Upper lobe of left lung (tissue), 6 donors: ENCODE measurements at regions not wholly inside any gene's neighbourhood (a gene's known extent, or its start where the extent isn't known, plus 50 kb on each side); places are given as distances from the start of the nearest gene placed in this dataset.

ENCODE experiments used
- ATAC-seq, 2 donors: fragments of 200-7000 bp; cut with Tn5 transposase; one replicate each; pipeline ENCODE4 v1.9.1; 2022; ENCODE audit warnings: mild to moderate bottlenecking in 2 of 2, moderate library complexity in 2 of 2; ENCODE audit not compliant: low FRiP score in 2 of 2
- DNase-seq, 2 donors: peaks; one replicate each; pipeline ENCODE4 v3.0.0-alpha.2; 2019 to 2020
- H3K27ac ChIP-seq, 4 donors: fragments of 200-600 bp; sonication (generic); one replicate each; pipeline ENCODE4 v1.5.1; 2016 to 2019
- H3K27me3 ChIP-seq, 4 donors: fragments of 200-600 bp; sonication (generic); one replicate each; pipeline ENCODE4 v1.5.1; 2017 to 2019
- H3K36me3 ChIP-seq, 4 donors: fragments of 200-600 bp; sonication (generic); one replicate each; pipeline ENCODE4 v1.5.1; 2016 to 2019
- H3K4me1 ChIP-seq, 4 donors: fragments of 200-600 bp; sonication (generic); one replicate each; pipeline ENCODE4 v1.5.1; 2018 to 2019
- H3K4me3 ChIP-seq, 4 donors: fragments of 200-600 bp; sonication (generic); one replicate each; pipeline ENCODE4 v1.5.1; 2017 to 2019; ENCODE audit warnings: mild to moderate bottlenecking in 2 of 4, moderate library complexity in 1 of 4
- H3K9me3 ChIP-seq, 4 donors: fragments of 200-600 bp; sonication (generic); one replicate each; pipeline ENCODE4 v1.5.1; 2018 to 2019
- EP300 ChIP-seq, 4 donors: sonication (generic); formaldehyde crosslinking; IDR thresholded peaks; one replicate each; pipeline ENCODE4 v1.5.1; 2017; ENCODE audit warnings: antibody characterized with exemption in 4 of 4, control low read depth in 2 of 4
- POLR2A ChIP-seq, 4 donors: fragments of 450-650 bp; IDR thresholded peaks; one replicate each; pipeline ENCODE4 v1.5.1; 2016 to 2017; ENCODE audit warnings: antibody characterized with exemption in 4 of 4, mild to moderate bottlenecking in 2 of 4
- POLR2AphosphoS5 ChIP-seq, 2 donors: sonication (generic); formaldehyde crosslinking; IDR thresholded peaks; one replicate each; pipeline ENCODE4 v1.5.1; 2017; ENCODE audit warnings: antibody characterized with exemption in 2 of 2
- WGBS, 2 donors: methylation state at CpG; one replicate each; pipeline ENCODE4 v1.1.5; 2017 to 2018; 5-methylcytosine and 5-hydroxymethylcytosine counted together
- TF ChIP-seq, protein P1 (sequence below), 6 experiments: fragments of 450-650 bp in 4 of 6; fragments of 200-600 bp in 2 of 6; sonication (generic) in 2 of 6; IDR thresholded peaks; one replicate each; pipeline ENCODE4 v1.5.1; 2016 to 2019; ENCODE audit warnings: antibody characterized with exemption in 6 of 6
- donor health status: DM: no; HTN: no; CAD: no; lungs with moderate emphysema.
- donor health status: DM: no; HTN: yes; CAD: no; lungs with severe emphysema.

DNA sequence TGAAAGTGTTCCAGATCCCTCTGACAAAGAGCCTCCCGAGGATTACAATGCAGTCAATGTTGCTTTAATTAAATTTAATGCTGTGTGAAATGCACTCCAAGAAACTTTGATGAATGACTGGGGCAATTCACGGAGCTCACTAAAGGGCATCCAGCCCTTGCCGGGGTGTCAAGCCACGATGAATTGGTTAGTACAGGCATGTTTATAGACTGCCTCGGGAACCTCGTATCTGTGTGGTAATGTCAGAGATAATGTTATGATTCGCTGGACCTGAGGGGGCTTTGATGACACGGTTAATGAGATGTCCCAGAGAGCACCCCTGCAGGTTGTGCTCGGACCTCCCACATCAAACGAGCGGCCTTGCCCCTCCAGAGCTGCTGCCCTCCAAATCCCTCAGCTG is 428.8 kb downstream of the NKX6-1 start:
- Histone ChIP-seq H3K4me3 (no peak overlapping the region), H3K36me3 (no peaks in the 10 kb centered on the region), H3K9me3 (no peaks in the 10 kb centered on the region), H3K4me1 (no peaks in the 10 kb centered on the region), H3K27me3 (no peaks in the 10 kb centered on the region), H3K27ac (no peak overlapping the region)
- no peak for DNase-seq
- ATAC-seq, result no peak
- TF ChIP-seq POLR2AphosphoS5 (IDR thresholded peaks at IDR 0.05), result no peak
- 52% methylated on average over 11 of the region's 11 CpGs for WGBS, 2 donors

DNA sequence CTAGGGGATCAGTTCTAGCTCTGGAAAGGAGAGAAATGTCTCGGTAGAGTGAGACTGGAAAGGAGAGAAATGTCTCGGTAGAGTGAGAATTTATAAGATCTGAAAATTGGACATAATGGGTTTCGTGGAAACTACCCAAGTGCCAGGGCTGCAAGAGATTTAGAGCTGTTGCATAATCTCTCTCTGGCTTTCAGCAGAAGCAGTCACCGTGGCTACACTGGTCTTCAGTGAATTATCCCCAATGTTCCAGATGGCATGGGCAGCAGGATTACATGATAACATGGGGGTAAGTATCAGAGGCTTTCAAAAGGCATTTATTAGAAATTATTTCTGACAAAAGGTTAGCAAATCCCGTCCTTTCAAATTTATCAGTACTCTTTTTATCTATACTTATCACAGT is 435.5 kb downstream of the NKX6-1 start:
- ATAC-seq (no peak), DNase-seq (no peak)
- WGBS, 2 donors, result 64 to 65% methylated on average over 5 of the region's 5 CpGs
- no peak overlapping the region for H3K27ac ChIP-seq
- no peak overlapping the region for H3K4me3 ChIP-seq
- no peaks in the 10 kb centered on the region for H3K9me3 ChIP-seq
- H3K36me3 ChIP-seq, result no peaks in the 10 kb centered on the region
- TF ChIP-seq, protein P1, sequence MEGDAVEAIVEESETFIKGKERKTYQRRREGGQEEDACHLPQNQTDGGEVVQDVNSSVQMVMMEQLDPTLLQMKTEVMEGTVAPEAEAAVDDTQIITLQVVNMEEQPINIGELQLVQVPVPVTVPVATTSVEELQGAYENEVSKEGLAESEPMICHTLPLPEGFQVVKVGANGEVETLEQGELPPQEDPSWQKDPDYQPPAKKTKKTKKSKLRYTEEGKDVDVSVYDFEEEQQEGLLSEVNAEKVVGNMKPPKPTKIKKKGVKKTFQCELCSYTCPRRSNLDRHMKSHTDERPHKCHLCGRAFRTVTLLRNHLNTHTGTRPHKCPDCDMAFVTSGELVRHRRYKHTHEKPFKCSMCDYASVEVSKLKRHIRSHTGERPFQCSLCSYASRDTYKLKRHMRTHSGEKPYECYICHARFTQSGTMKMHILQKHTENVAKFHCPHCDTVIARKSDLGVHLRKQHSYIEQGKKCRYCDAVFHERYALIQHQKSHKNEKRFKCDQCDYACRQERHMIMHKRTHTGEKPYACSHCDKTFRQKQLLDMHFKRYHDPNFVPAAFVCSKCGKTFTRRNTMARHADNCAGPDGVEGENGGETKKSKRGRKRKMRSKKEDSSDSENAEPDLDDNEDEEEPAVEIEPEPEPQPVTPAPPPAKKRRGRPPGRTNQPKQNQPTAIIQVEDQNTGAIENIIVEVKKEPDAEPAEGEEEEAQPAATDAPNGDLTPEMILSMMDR (IDR thresholded peaks at IDR 0.05), result no peak
- TF ChIP-seq POLR2AphosphoS5 (IDR thresholded peaks at IDR 0.05), result no peak
- no peak for TF ChIP-seq POLR2A (IDR thresholded peaks at IDR 0.05)
- no peak for TF ChIP-seq EP300 (IDR thresholded peaks at IDR 0.05)
- H3K4me1 ChIP-seq, result no peaks in the 10 kb centered on the region
- H3K27me3 ChIP-seq, result no peaks in the 10 kb centered on the region

DNA sequence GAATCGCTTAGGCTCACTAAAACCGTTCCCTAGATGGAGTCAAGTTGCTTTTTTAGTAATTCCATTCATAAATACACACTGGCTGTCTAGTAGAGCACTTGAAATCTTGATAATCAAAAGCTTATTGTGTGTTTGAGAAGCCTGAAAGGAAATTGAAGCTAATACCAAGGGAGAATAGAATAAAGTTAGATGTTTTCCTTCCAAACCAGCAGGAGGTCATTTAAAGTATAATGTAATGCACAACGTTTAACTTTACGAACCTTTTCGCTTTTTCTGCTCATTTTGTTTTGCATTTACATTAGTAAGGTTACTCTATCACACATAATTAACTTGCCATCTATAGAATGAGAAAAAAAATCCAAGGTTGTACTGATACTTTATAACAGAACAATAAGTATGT is 440.9 kb downstream of the NKX6-1 start:
- no peaks in the 10 kb centered on the region for H3K4me1 ChIP-seq
- ATAC-seq, result no peak

DNA sequence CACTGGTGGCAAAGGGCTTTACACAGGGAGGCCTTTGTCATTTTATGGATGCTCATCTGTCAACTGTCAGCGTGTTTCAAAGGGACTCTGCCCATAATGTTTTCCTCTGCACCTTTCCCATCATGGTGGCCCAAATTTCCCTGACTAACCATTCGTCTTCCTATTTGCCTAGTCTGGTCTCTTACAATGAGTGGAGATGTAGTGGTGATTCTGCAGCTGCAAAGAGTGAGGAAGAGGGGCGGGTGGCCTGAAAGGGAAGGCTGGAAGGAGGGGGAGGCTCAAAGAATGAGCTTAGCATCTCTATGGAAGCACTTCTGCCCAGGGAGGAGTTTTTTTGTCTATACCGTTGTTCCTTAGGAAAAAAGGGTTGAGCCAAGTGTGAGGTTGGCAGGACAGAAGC is 447.5 kb downstream of the NKX6-1 start:
- TF ChIP-seq EP300 (IDR thresholded peaks at IDR 0.05), result no peak
- TF ChIP-seq, protein P1 (IDR thresholded peaks at IDR 0.05), result no peak
- WGBS, 2 donors, result 71 to 74% methylated on average over 4 of the region's 4 CpGs
- no peak overlapping the region for H3K27ac ChIP-seq
- no peaks in the 10 kb centered on the region for H3K36me3 ChIP-seq
- no peaks in the 10 kb centered on the region for H3K9me3 ChIP-seq
- H3K4me1 ChIP-seq, result no peaks in the 10 kb centered on the region
- no peak overlapping the region for H3K4me3 ChIP-seq
- DNase-seq (no peak), ATAC-seq (no peak)
- no peaks in the 10 kb centered on the region for H3K27me3 ChIP-seq

More for the DNA sequence above, 440.9 kb downstream of the NKX6-1 start:
- H3K36me3 ChIP-seq, result no peaks in the 10 kb centered on the region
- H3K27ac ChIP-seq, result no peak overlapping the region
- no peak overlapping the region for H3K4me3 ChIP-seq
- H3K9me3 ChIP-seq, result no peaks in the 10 kb centered on the region
- TF ChIP-seq EP300 (IDR thresholded peaks at IDR 0.05), result no peak
- TF ChIP-seq, protein P1 (IDR thresholded peaks at IDR 0.05), result no peak
- TF ChIP-seq POLR2A (IDR thresholded peaks at IDR 0.05), result no peak
- WGBS, 2 donors, result 54 to 59% methylated on average over 5 of the region's 5 CpGs
- DNase-seq, result no peak
- H3K27me3 ChIP-seq, result no peaks in the 10 kb centered on the region

DNA sequence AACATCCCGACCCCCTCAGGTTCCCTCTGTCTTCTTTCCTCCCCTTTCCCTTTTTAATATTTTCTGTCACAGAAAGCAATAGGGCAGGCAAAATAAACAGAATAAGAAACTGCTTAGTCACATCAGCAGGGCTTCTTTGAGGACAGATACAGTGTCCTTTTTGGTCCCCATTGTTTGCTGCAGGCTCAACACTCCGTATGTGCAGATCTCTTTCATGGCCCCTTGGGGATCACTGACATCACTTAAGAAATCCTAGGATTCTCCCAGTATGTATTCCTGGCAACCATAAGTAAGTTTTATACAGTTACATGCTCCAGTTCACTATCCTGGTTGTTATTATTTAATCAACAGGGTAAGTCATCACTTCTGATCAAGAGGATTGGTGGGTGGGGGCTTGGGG is 448.0 kb downstream of the NKX6-1 start:
- no peaks in the 10 kb centered on the region for H3K9me3 ChIP-seq
- no peak for ATAC-seq
- no peak for DNase-seq
- H3K4me1 ChIP-seq, result no peaks in the 10 kb centered on the region
- no peak for TF ChIP-seq POLR2A (IDR thresholded peaks at IDR 0.05)
- TF ChIP-seq, protein P1 (IDR thresholded peaks at IDR 0.05), result no peak
- no peak for TF ChIP-seq EP300 (IDR thresholded peaks at IDR 0.05)
- TF ChIP-seq POLR2AphosphoS5 (IDR thresholded peaks at IDR 0.05), result no peak
- no peaks in the 10 kb centered on the region for H3K36me3 ChIP-seq
- WGBS, 2 donors, result 63 to 64% methylated on average over 2 of the region's 2 CpGs
- H3K4me3 ChIP-seq, result no peak overlapping the region
- H3K27ac ChIP-seq, result no peak overlapping the region
- no peaks in the 10 kb centered on the region for H3K27me3 ChIP-seq
